Calu3 (cell line): ENCODE measurements at regions not wholly inside any gene's neighbourhood (a gene's known extent, or its start where the extent isn't known, plus 50 kb on each side); places are given as distances from the start of the nearest gene placed in this dataset.

Experiments
- BruUV-seq: library from RNA; stranded (reverse); fragments of 400-500 nt; replicated peaks from 2 replicates; lab custom pipeline; 2021; lab: Mats Ljungman, UMichigan
- CTCF ChIA-PET: fragments of 300-600 bp; sonication (Branson Sonifier 250); formaldehyde crosslinking; loops from one replicate; lab custom pipeline; 2022; ENCODE audit warnings: antibody characterized with exemption; lab: Charles Lee
- DNase-seq: peaks from one replicate; pipeline ENCODE4 v3.0.0; 2022
- H3K27ac Mint-ChIP-seq: one replicate; pipeline ENCODE4 v1.8.0; 2022; ENCODE audit warnings: mixed read lengths; ENCODE audit not compliant: unreplicated experiment
- H3K27me3 Mint-ChIP-seq: one replicate; pipeline ENCODE4 v1.8.0; 2022; ENCODE audit warnings: mixed read lengths; ENCODE audit not compliant: unreplicated experiment
- H3K36me3 Mint-ChIP-seq: one replicate; pipeline ENCODE4 v1.8.0; 2022; ENCODE audit warnings: mild to moderate bottlenecking, moderate library complexity, mixed read lengths; ENCODE audit not compliant: insufficient read depth, unreplicated experiment
- H3K4me1 Mint-ChIP-seq: one replicate; pipeline ENCODE4 v1.8.0; 2022; ENCODE audit warnings: mild to moderate bottlenecking, low read depth, mixed read lengths; ENCODE audit not compliant: unreplicated experiment
- H3K4me3 Mint-ChIP-seq: one replicate; pipeline ENCODE4 v1.8.0; 2022; ENCODE audit warnings: mild to moderate bottlenecking, low read depth, moderate library complexity, mixed read lengths; ENCODE audit not compliant: unreplicated experiment
- H3K9me3 Mint-ChIP-seq: one replicate; pipeline ENCODE4 v1.8.0; 2022; ENCODE audit warnings: low read depth, mixed read lengths; ENCODE audit not compliant: unreplicated experiment
- CTCF ChIP-seq: fragments of 200-600 bp; IDR thresholded peaks from one replicate; pipeline ENCODE4 v1.8.0; 2022; ENCODE audit warnings: antibody characterized with exemption; ENCODE audit not compliant: unreplicated experiment
- intact Hi-C: fragments of 100-400 bp; cut with micrococcal nuclease; formaldehyde crosslinking; loops from one replicate; pipeline ENCODE4 v1.10.0; 2022; ENCODE audit not compliant: unreplicated experiment

- H3K36me3 Mint-ChIP-seq, result no peaks in the 10 kb centered on the region
- no peak overlapping the region for H3K27ac Mint-ChIP-seq
- no peaks in the 10 kb centered on the region for H3K9me3 Mint-ChIP-seq
- TF ChIP-seq CTCF, result no peak
- intact Hi-C loops, result loop anchor here (10.0 kb wide), 1 partner anchor 404 kb away; no protein-coding TSS in a partner anchor
- no TSS peak for BruUV-seq
- H3K4me1 Mint-ChIP-seq, result peaks cover 19% of the 10 kb centered on the region
- H3K27me3 Mint-ChIP-seq, result no peaks in the 10 kb centered on the region
- DNase-seq, result no peak
- no peak overlapping the region for H3K4me3 Mint-ChIP-seq
- CTCF ChIA-PET, result no interaction called here
Observed at GRCh38 chr5:96340357-96340756, 92.7 kb downstream of the PCSK1 start.

DNA sequence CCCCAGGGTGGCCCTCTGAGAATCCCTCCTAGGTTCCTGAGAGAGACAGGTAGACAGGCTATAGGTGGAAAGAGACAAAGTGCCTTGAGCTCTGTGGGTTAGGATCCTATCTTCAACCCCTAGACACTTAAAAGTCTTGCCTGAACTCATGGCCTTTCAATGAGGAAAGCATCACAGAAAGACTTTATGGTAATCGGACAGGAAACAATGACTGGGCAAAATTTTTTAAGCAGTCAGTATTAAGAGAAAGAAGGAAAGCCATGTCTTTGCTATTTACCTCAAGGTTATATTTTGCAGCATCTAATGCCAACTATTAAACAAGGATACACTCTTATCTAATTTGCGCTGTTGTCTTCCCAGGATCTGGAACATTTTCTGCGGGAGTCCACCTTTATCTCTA lies 93.2 kb downstream of the PCSK1 start:
- Mint-ChIP-seq H3K4me1 (peaks cover 19% of the 10 kb centered on the region), H3K9me3 (no peaks in the 10 kb centered on the region), H3K36me3 (no peaks in the 10 kb centered on the region), H3K27ac (no peak overlapping the region), H3K4me3 (no peak overlapping the region), H3K27me3 (no peaks in the 10 kb centered on the region)
- no TSS peak for BruUV-seq
- intact Hi-C loops, result loop anchor here (5.0 to 10.0 kb wide), 5 partner anchors 113 to 693 kb away; partner anchors contain the start of gene RFESD
- CTCF ChIA-PET, result no interaction called here
- no peak for TF ChIP-seq CTCF
- no peak for DNase-seq

- Mint-ChIP-seq H3K9me3 (no peaks in the 10 kb centered on the region), H3K36me3 (no peaks in the 10 kb centered on the region), H3K27ac (no peak overlapping the region), H3K27me3 (no peaks in the 10 kb centered on the region), H3K4me1 (peaks cover 19% of the 10 kb centered on the region), H3K4me3 (no peak overlapping the region)
- intact Hi-C loops, result loop anchor here (5.0 kb wide), 4 partner anchors 112 to 692 kb away; partner anchors contain the start of gene RFESD
- no TSS peak for BruUV-seq
- CTCF ChIA-PET, result no interaction called here
- no peak for TF ChIP-seq CTCF
- peak; percentile 38 for DNase-seq
Observed at GRCh38 chr5:96338624-96339415, 94.2 kb downstream of the PCSK1 start.

DNA sequence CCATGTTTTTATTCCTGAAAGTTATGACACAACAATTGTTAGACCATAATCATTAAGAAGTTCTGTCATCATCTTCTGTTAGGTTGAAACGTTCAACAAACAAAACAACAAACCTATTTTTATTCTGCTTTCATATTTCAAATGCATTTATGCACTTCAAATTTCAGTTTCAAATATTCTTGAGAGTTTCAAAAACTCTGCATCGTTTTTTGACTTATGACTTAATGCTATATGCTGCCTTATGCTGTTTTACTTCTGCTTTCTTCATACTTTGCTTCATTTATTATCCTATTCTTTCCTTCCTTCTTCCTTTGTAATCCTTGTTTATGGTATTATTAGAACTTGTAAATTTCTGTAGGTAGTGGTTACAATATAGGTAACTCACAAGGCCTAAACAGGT lies 95.0 kb downstream of the PCSK1 start:
- CTCF ChIA-PET, result interaction anchor here (0.8 to 4.0 kb wide), 2 partner anchors 378 to 480 kb away, joined by 3 to 37 read pairs; partner anchors contain the start of gene ELL2

More for the DNA sequence above, 95.0 kb downstream of the PCSK1 start:
- H3K9me3 Mint-ChIP-seq, result no peaks in the 10 kb centered on the region
- peaks cover 19% of the 10 kb centered on the region for H3K4me1 Mint-ChIP-seq
- no peak for DNase-seq
- no peak overlapping the region for H3K27ac Mint-ChIP-seq
- H3K4me3 Mint-ChIP-seq, result no peak overlapping the region
- intact Hi-C loops, result loop anchor here (5.0 kb wide), 4 partner anchors 111 to 691 kb away; partner anchors contain the start of gene RFESD
- no TSS peak for BruUV-seq
- no peak for TF ChIP-seq CTCF
- no peaks in the 10 kb centered on the region for H3K36me3 Mint-ChIP-seq
- H3K27me3 Mint-ChIP-seq, result no peaks in the 10 kb centered on the region
